Ishikawa (cell line): ENCODE measurements at regions not wholly inside any gene's neighbourhood (a gene's known extent, or its start where the extent isn't known, plus 50 kb on each side); places are given as distances from the start of the nearest gene placed in this dataset.

Experiments used
- CEBPB ChIP-seq: IDR thresholded peaks from 2 replicates; pipeline ENCODE4 v1.6.1; 2012
- CREB1 ChIP-seq: IDR thresholded peaks from 2 replicates; pipeline ENCODE4 v1.6.1; 2012; ENCODE audit warnings: low read depth
- EGR1 ChIP-seq: IDR thresholded peaks from 2 replicates; pipeline ENCODE4 v1.6.1; 2012
- EP300 ChIP-seq: IDR thresholded peaks from 2 replicates; pipeline ENCODE4 v1.6.1; 2012; ENCODE audit warnings: borderline replicate concordance
- FOXM1 ChIP-seq: IDR thresholded peaks from 2 replicates; pipeline ENCODE4 v1.6.1; 2012; ENCODE audit warnings: low read depth, borderline replicate concordance
- NFIC ChIP-seq: IDR thresholded peaks from 2 replicates; pipeline ENCODE4 v1.6.1; 2012
- RAD21 ChIP-seq: IDR thresholded peaks from 2 replicates; pipeline ENCODE4 v1.6.1; 2012; ENCODE audit warnings: low read depth
- REST ChIP-seq: IDR thresholded peaks from 2 replicates; pipeline ENCODE4 v1.6.1; 2012; ENCODE audit warnings: low read depth, mild to moderate bottlenecking
- TAF1 ChIP-seq: IDR thresholded peaks from 2 replicates; pipeline ENCODE4 v1.6.1; 2012; ENCODE audit warnings: low read depth, mild to moderate bottlenecking
- TCF12 ChIP-seq: IDR thresholded peaks from 2 replicates; pipeline ENCODE4 v1.6.1; 2012; ENCODE audit warnings: low read depth
- TEAD4 ChIP-seq: IDR thresholded peaks from 2 replicates; pipeline ENCODE4 v1.6.1; 2012
- YY1 ChIP-seq: IDR thresholded peaks from 2 replicates; pipeline ENCODE4 v1.6.1; 2012; ENCODE audit warnings: low read depth
- ZBTB7A ChIP-seq: IDR thresholded peaks from 2 replicates; pipeline ENCODE4 v1.6.1; 2012; ENCODE audit warnings: low read depth
- TF ChIP-seq, protein P1 (sequence below): IDR thresholded peaks from 2 replicates; pipeline ENCODE4 v1.6.1; 2012
- TF ChIP-seq, protein P2 (sequence below): IDR thresholded peaks from 2 replicates; pipeline ENCODE4 v1.6.1; 2012

DNA sequence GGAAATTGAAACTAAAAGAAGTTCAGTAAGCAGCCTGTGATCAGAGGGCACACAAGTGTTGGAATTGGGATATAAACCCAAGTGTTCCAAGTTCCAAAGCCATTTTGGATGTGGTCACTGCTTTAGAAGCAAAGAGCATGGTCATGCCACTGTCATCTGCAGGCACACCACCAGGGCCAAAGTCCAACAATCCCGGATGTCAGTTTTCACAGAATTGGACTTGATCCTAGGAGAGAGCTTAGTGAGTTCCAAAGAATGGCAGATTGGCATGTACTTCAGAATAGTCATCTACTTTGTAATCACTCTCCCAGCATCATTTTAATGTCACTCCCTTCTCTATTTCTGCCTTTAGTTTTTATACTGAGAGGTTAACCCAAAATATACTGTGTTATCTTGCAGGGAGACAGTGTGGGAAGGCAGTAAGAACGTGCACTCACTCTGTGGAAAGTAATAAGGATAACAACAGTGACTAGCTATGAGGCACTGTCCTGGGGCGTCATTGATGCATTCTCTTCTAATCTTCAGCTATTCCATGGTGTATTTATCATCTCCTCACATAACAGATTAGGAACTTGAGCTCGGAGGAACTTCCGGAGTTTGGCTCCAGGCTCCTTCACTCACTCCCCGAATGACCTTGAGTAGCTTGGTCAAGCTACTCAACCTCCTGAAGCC, 388.0 kb downstream of the ACTL7B start:
- TF ChIP-seq REST: no peak
- TF ChIP-seq NFIC: no peak
- TF ChIP-seq RAD21: no peak
- TF ChIP-seq CEBPB: no peak
- no peak for TF ChIP-seq EP300
- no peak for TF ChIP-seq FOXM1
- TF ChIP-seq TEAD4: no peak
- no peak for TF ChIP-seq TAF1
- TF ChIP-seq, protein P1, sequence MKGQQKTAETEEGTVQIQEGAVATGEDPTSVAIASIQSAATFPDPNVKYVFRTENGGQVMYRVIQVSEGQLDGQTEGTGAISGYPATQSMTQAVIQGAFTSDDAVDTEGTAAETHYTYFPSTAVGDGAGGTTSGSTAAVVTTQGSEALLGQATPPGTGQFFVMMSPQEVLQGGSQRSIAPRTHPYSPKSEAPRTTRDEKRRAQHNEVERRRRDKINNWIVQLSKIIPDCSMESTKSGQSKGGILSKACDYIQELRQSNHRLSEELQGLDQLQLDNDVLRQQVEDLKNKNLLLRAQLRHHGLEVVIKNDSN: no peak
- no peak for TF ChIP-seq CREB1
- TF ChIP-seq EGR1: no peak
- TF ChIP-seq, protein P2, sequence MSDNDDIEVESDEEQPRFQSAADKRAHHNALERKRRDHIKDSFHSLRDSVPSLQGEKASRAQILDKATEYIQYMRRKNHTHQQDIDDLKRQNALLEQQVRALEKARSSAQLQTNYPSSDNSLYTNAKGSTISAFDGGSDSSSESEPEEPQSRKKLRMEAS: no peak
- no peak for TF ChIP-seq YY1
- no peak for TF ChIP-seq TCF12
- no peak for TF ChIP-seq ZBTB7A

DNA sequence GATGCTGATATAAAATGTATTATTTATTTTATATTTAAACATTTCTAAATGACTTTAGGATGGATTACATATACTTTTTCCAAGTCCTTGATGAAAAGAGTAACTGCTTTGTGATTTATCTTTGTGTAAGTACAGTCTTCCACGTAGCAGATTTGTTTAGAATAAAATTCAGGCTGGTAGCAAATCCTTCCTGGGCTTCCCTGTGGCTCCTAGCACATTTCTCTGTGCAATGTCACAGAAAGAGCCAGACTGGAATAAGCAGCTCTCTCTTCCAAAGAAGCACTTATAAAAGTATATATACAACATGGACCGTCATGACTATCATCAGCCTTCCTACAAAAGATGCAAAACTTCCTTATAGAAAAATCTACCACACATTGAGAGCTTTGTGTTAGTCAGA, 388.6 kb downstream of the ACTL7B start:
- TF ChIP-seq, protein P2: no peak
- no peak for TF ChIP-seq NFIC
- TF ChIP-seq TEAD4: no peak
- no peak for TF ChIP-seq REST
- no peak for TF ChIP-seq ZBTB7A
- no peak for TF ChIP-seq TCF12

GRCh38 chr9:108466304-108466703, 389.5 kb downstream of the ACTL7B start:
- TF ChIP-seq FOXM1: no peak
- TF ChIP-seq TAF1: no peak
- no peak for TF ChIP-seq NFIC
- TF ChIP-seq TCF12: no peak
- TF ChIP-seq CREB1: no peak
- TF ChIP-seq, protein P1: no peak
- TF ChIP-seq TEAD4: no peak
- no peak for TF ChIP-seq RAD21
- TF ChIP-seq YY1: no peak
- TF ChIP-seq REST: no peak
- no peak for TF ChIP-seq EP300
- TF ChIP-seq EGR1: no peak
- TF ChIP-seq ZBTB7A: no peak
- no peak for TF ChIP-seq CEBPB

DNA sequence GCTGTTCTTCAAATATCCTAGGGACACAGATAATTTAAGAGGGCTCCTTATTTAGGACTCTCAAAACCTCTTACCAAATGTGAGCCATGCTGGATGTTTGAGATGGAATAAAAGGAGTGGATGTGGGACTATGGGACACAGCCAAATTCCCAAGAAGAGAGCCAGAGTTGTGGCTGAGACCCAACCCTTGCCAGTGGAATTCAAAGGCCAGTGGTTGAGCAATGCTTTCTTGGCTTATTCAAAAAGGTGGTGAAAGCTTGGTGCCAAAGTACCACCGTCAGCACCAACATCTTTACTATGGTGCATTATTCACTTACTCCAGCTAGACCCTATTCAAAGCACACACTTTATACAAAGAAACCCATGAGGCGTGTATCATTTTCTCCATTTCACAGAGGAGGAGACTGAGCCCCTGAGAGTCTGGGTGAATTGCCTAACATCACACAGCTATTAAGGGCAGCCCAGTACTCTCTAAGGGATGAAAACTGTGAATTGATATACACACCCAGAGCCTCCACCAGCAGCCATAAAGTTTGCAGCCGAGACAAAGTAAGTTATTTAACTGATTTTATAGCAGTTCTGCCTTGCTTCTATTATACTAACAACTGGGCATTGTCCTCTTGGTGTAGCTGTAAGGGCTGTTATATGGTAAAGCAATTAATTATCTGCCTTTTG, 391.7 kb downstream of the ACTL7B start:
- TF ChIP-seq YY1: no peak
- TF ChIP-seq RAD21: no peak
- TF ChIP-seq FOXM1: no peak
- no peak for TF ChIP-seq CREB1
- no peak for TF ChIP-seq ZBTB7A
- TF ChIP-seq TCF12: no peak
- no peak for TF ChIP-seq EGR1
- no peak for TF ChIP-seq EP300
- no peak for TF ChIP-seq NFIC
- TF ChIP-seq, protein P2: no peak
- TF ChIP-seq REST: no peak
